ENCODE measurements at regions not wholly inside any gene's neighbourhood (a gene's known extent, or its start where the extent isn't known, plus 50 kb on each side); places are given as distances from the start of the nearest gene placed in this dataset.

DNA sequence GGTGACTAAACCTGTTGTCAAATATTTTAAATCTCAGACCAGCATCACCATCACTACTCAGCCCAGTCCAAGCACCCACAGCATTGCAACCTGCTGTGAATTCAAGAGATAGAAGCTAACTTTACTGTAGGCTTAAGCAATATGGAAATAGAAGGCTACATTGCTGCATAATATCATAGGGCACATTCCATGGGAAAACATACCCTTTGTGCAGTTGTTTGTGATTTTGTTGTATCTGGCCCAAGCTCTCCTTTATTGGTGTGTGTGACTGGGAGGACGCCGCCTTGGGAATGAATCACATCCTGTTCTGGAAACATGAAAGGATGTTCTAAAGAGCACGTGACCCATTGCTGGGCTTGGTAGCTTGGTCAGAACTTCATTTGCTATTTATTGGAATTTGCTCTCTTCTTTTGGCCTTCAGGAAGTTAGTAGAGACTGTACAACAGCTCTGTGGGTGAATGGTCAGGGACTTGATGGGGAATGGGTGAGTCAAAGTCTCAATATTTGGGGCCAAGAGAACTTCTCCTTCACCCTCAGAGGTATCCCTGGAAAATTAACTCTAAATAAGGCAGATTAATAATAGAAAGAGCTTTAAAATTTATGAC, 106.8 kb upstream of the SERPINE2 start:
- Histone ChIP-seq H2AFZ (ENCODE audit: low read length) (no peak overlapping the region), H3K79me1 (ENCODE audit: insufficient read depth, low read depth, low read length, poor library complexity, severe bottlenecking) (no peaks in the 10 kb centered on the region), H4K8ac (replicated peaks; ENCODE audit: insufficient read length, low read depth, low read length) (no peak overlapping the region), H2BK120ac (ENCODE audit: low read depth, low read length, poor library complexity, severe bottlenecking) (no peak overlapping the region), H4K5ac (ENCODE audit: insufficient read length, low read depth, low read length) (no peak overlapping the region), H2BK12ac (ENCODE audit: insufficient read length, low read depth, low read length) (no peak overlapping the region), H2BK20ac (ENCODE audit: low read depth, low read length, poor library complexity, severe bottlenecking) (no peak overlapping the region), H3T11ph (ENCODE audit: low read length) (no peak overlapping the region), H2AK5ac (ENCODE audit: insufficient read length, low read length) (no peak overlapping the region), H3K14ac (ENCODE audit: insufficient read depth, low read length) (no peak overlapping the region), H3K9ac (ENCODE audit: extremely low read depth, insufficient read length, low read length) (no peak overlapping the region), H4K20me1 (ENCODE audit: control insufficient read depth, insufficient read depth, insufficient read length) (no peaks in the 10 kb centered on the region), H3K23me2 (ENCODE audit: insufficient read length, low read depth, low read length, poor library complexity, severe bottlenecking) (no peaks in the 10 kb centered on the region), H3K27me3 (ENCODE audit: insufficient read depth, low read length) (no peaks in the 10 kb centered on the region), H3K18ac (ENCODE audit: insufficient read length, low read depth, low read length) (no peak overlapping the region), H3K23ac (ENCODE audit: insufficient read length, low read depth, low read length) (no peak overlapping the region), H3K79me2 (ENCODE audit: insufficient read depth, low read length) (no peaks in the 10 kb centered on the region), H3K56ac (ENCODE audit: insufficient read length, low read depth, low read length) (no peak overlapping the region), H3K4me2 (ENCODE audit: insufficient read depth, insufficient read length, low read length) (no peak overlapping the region), H3K27ac (ENCODE audit: insufficient read length, low read depth, low read length) (no peak overlapping the region), H4K91ac (ENCODE audit: insufficient read length, low read depth, low read length) (no peak overlapping the region), H3K9me3 (ENCODE audit: control insufficient read depth, low read depth, low read length) (no peaks in the 10 kb centered on the region), H2BK5ac (ENCODE audit: insufficient read length, low read length) (no peak overlapping the region), H3K4ac (ENCODE audit: low read depth, low read length) (no peak overlapping the region), H2BK15ac (ENCODE audit: low read depth, low read length) (no peak overlapping the region), H3K4me1 (ENCODE audit: insufficient read depth, low read length) (no peaks in the 10 kb centered on the region)
- TF ChIP-seq, protein P1, sequence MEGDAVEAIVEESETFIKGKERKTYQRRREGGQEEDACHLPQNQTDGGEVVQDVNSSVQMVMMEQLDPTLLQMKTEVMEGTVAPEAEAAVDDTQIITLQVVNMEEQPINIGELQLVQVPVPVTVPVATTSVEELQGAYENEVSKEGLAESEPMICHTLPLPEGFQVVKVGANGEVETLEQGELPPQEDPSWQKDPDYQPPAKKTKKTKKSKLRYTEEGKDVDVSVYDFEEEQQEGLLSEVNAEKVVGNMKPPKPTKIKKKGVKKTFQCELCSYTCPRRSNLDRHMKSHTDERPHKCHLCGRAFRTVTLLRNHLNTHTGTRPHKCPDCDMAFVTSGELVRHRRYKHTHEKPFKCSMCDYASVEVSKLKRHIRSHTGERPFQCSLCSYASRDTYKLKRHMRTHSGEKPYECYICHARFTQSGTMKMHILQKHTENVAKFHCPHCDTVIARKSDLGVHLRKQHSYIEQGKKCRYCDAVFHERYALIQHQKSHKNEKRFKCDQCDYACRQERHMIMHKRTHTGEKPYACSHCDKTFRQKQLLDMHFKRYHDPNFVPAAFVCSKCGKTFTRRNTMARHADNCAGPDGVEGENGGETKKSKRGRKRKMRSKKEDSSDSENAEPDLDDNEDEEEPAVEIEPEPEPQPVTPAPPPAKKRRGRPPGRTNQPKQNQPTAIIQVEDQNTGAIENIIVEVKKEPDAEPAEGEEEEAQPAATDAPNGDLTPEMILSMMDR (conservative IDR thresholded peaks at IDR 0.05): no peak
- no peak for DNase-seq
- Mint-ChIP-seq H3K27me3 (ENCODE audit: low read depth) (no peaks in the 10 kb centered on the region), H3K36me3 (ENCODE audit: insufficient read depth in 1 of 3, low read depth in 3 of 3) (no peaks in the 10 kb centered on the region), H3K4me1 (no peaks in the 10 kb centered on the region), H3K27ac (no peak overlapping the region), H3K4me3 (no peak overlapping the region), H3K9me3 (0 out of 5 replicates have a peak, but pooled peaks cover 0 to 2% of the 10 kb centered on the region in 2 experiments)
- WGBS (ENCODE audit: extremely low coverage, insufficient read length, low lambda C conversion rate): no CpG with 5 or more reads among the region's 3 CpGs

Data from H9 (cell line).